ENCODE measurements at regions not wholly inside any gene's neighbourhood (a gene's known extent, or its start where the extent isn't known, plus 50 kb on each side); places are given as distances from the start of the nearest gene placed in this dataset.

GRCh38 chr18:2330764-2331163, 240.5 kb downstream of the METTL4 start:
- TF ChIP-seq GATA2 (IDR thresholded peaks at IDR 0.05; ENCODE audit: low read depth, low read length) (no peak), GATA3 (IDR thresholded peaks at IDR 0.05; ENCODE audit: low read depth, low read length) (no peak)
